Smooth muscle cell (in vitro differentiated cells): ENCODE measurements at regions not wholly inside any gene's neighbourhood (a gene's known extent, or its start where the extent isn't known, plus 50 kb on each side); places are given as distances from the start of the nearest gene placed in this dataset.
A peak's percentile ranks its signal among the peaks of the same experiment; 100 is the strongest.

ENCODE experiments used
- DNase-seq: peaks from one replicate; lab custom pipeline; 2025; ENCODE audit not compliant: unreplicated experiment; lab: John Stamatoyannopoulos, UW
- H2AFZ ChIP-seq: fragments of 200-600 bp; sonication (generic); 2 replicates; pipeline ENCODE4 v1.6.0; 2016; ENCODE audit warnings: antibody characterized with exemption, low read depth, mild to moderate bottlenecking
- H3F3A ChIP-seq: fragments of 200-600 bp; sonication (generic); 2 replicates; pipeline ENCODE4 v1.6.0; 2017; ENCODE audit warnings: antibody characterized with exemption, low read depth
- H3K27ac ChIP-seq: fragments of 200-600 bp; sonication (generic); 2 replicates; pipeline ENCODE4 v1.5.1; 2016; ENCODE audit warnings: low read depth, mild to moderate bottlenecking
- H3K27me3 ChIP-seq: fragments of 200-600 bp; sonication (generic); 2 replicates; pipeline ENCODE4 v1.6.1; 2016; ENCODE audit warnings: low read depth, mild to moderate bottlenecking
- H3K36me3 ChIP-seq: fragments of 200-600 bp; sonication (generic); 2 replicates; pipeline ENCODE4 v1.5.1; 2016; ENCODE audit warnings: low read depth
- H3K4me1 ChIP-seq: fragments of 200-600 bp; sonication (generic); 2 replicates; pipeline ENCODE4 v1.5.1; 2016; ENCODE audit warnings: low read depth
- H3K4me2 ChIP-seq: fragments of 200-600 bp; sonication (generic); 2 replicates; pipeline ENCODE4 v1.6.0; 2016; ENCODE audit warnings: mild to moderate bottlenecking
- H3K4me3 ChIP-seq: fragments of 200-600 bp; sonication (generic); 2 replicates; pipeline ENCODE4 v1.5.1; 2016; ENCODE audit warnings: mild to moderate bottlenecking
- H3K79me2 ChIP-seq: fragments of 200-600 bp; sonication (generic); 2 replicates; pipeline ENCODE4 v1.6.0; 2016; ENCODE audit warnings: low read depth, mild to moderate bottlenecking
- H3K9ac ChIP-seq: fragments of 200-600 bp; sonication (generic); 2 replicates; pipeline ENCODE4 v1.6.0; 2016; ENCODE audit warnings: low read depth
- H3K9me3 ChIP-seq: fragments of 200-600 bp; sonication (generic); replicated peaks from 2 replicates; pipeline ENCODE4 v1.5.1; 2016; ENCODE audit warnings: low read depth
- H4K20me1 ChIP-seq: fragments of 200-600 bp; sonication (generic); 2 replicates; pipeline ENCODE4 v1.6.0; 2016; ENCODE audit warnings: low read depth
- CTCF ChIP-seq: fragments of 200-600 bp; sonication (generic); IDR thresholded peaks from 2 replicates; pipeline ENCODE4 v1.5.1; 2017; ENCODE audit warnings: borderline replicate concordance, mild to moderate bottlenecking, antibody characterized with exemption; ENCODE audit not compliant: insufficient read depth, poor library complexity, severe bottlenecking
- WGBS: methylation state at CpG from one replicate; pipeline ENCODE4 v1.1.7; 2016; ENCODE audit warnings: low lambda C conversion rate; 5-methylcytosine and 5-hydroxymethylcytosine counted together

- Histone ChIP-seq H3K9ac (no peak overlapping the region), H3K79me2 (no peaks in the 10 kb centered on the region), H3K9me3 (no peaks in the 10 kb centered on the region), H3K4me3 (no peak overlapping the region), H2AFZ (no peak overlapping the region), H3F3A (no peaks in the 10 kb centered on the region), H3K36me3 (no peaks in the 10 kb centered on the region), H3K4me1 (peaks cover 10% of the 10 kb centered on the region), H3K27me3 (peaks cover 8% of the 10 kb centered on the region), H3K4me2 (peak overlapping the region; percentile 5), H4K20me1 (no peaks in the 10 kb centered on the region), H3K27ac (no peak overlapping the region)
- DNase-seq, result no peak
- TF ChIP-seq CTCF, result no peak
- 93% methylated on average over 8 of the region's 8 CpGs for WGBS
Measured at GRCh38 chr11:130765406-130765805, 150.9 kb downstream of the SNX19 start.

GRCh38 chr11:130765951-130766649, 150.2 kb downstream of the SNX19 start:
- H3K9ac ChIP-seq, result no peak overlapping the region
- no peaks in the 10 kb centered on the region for H3K36me3 ChIP-seq
- no peaks in the 10 kb centered on the region for H3F3A ChIP-seq
- DNase-seq, result no peak
- H3K27me3 ChIP-seq, result peaks cover 1% of the 10 kb centered on the region
- H3K79me2 ChIP-seq, result no peaks in the 10 kb centered on the region
- 48% methylated on average over 5 of the region's 5 CpGs for WGBS
- H2AFZ ChIP-seq, result no peak overlapping the region
- no peak overlapping the region for H3K27ac ChIP-seq
- no peaks in the 10 kb centered on the region for H3K9me3 ChIP-seq
- peaks cover 4% of the 10 kb centered on the region for H3K4me1 ChIP-seq
- peak overlapping the region; percentile 5 for H3K4me2 ChIP-seq
- no peaks in the 10 kb centered on the region for H4K20me1 ChIP-seq
- no peak overlapping the region for H3K4me3 ChIP-seq
- no peak for TF ChIP-seq CTCF

- Histone ChIP-seq H3K4me3 (no peak overlapping the region), H3K79me2 (no peaks in the 10 kb centered on the region), H3K9ac (no peak overlapping the region), H3K4me1 (no peaks in the 10 kb centered on the region), H3K36me3 (no peaks in the 10 kb centered on the region), H3K4me2 (no peak overlapping the region), H4K20me1 (no peaks in the 10 kb centered on the region), H3F3A (peaks cover 4% of the 10 kb centered on the region), H3K9me3 (no peaks in the 10 kb centered on the region), H3K27me3 (no peaks in the 10 kb centered on the region), H3K27ac (no peak overlapping the region), H2AFZ (no peak overlapping the region)
- no peak for DNase-seq
- WGBS, result 82% methylated on average over 3 of the region's 3 CpGs
- TF ChIP-seq CTCF, result no peak
Measured at GRCh38 chr11:130766650-130767565, 149.4 kb downstream of the SNX19 start.
